Ascending aorta (tissue), 2 donors: ENCODE measurements at regions not wholly inside any gene's neighbourhood (a gene's known extent, or its start where the extent isn't known, plus 50 kb on each side); places are given as distances from the start of the nearest gene placed in this dataset.

Experiments
- DNase-seq, 2 donors: peaks; one replicate each; pipeline ENCODE4 v3.0.0-alpha.2; 2019; ENCODE audit warnings: low spot score in 2 of 2
- H3K27ac ChIP-seq, 2 donors: fragments of 200-600 bp; sonication (generic); one replicate each; pipeline ENCODE4 v1.5.1; 2016 to 2017; ENCODE audit warnings: mild to moderate bottlenecking in 1 of 2
- H3K27me3 ChIP-seq: fragments of 200-600 bp; sonication (generic); one replicate; pipeline ENCODE4 v1.5.1; 2017
- H3K36me3 ChIP-seq, 2 donors: fragments of 200-600 bp; sonication (generic); one replicate each; pipeline ENCODE4 v1.5.1; 2016
- H3K4me1 ChIP-seq, 2 donors: fragments of 200-600 bp; sonication (generic); one replicate each; pipeline ENCODE4 v1.5.1; 2016 to 2017; ENCODE audit warnings: mild to moderate bottlenecking in 1 of 2
- H3K4me3 ChIP-seq, 2 donors: fragments of 200-600 bp; sonication (generic); one replicate each; pipeline ENCODE4 v1.5.1; 2016 to 2017; ENCODE audit warnings: mild to moderate bottlenecking in 1 of 2
- H3K9me3 ChIP-seq, 2 donors: fragments of 200-600 bp; sonication (generic); one replicate each; pipeline ENCODE4 v1.5.1; 2016
- intact Hi-C: fragments of 100-400 bp; cut with DNase I; formaldehyde crosslinking; loops from one replicate; pipeline ENCODE4 v1.15.1; 2023
- TF ChIP-seq, protein P1 (sequence below), 3 experiments: fragments of 200-600 bp in 2 of 3; fragments of 450-650 bp in 1 of 3; sonication (generic) in 2 of 3; IDR thresholded peaks; one replicate each; pipeline ENCODE4 v1.5.1; 2016 to 2019; ENCODE audit warnings: antibody characterized with exemption in 3 of 3, mild to moderate bottlenecking in 1 of 3, moderate library complexity in 1 of 3

DNA sequence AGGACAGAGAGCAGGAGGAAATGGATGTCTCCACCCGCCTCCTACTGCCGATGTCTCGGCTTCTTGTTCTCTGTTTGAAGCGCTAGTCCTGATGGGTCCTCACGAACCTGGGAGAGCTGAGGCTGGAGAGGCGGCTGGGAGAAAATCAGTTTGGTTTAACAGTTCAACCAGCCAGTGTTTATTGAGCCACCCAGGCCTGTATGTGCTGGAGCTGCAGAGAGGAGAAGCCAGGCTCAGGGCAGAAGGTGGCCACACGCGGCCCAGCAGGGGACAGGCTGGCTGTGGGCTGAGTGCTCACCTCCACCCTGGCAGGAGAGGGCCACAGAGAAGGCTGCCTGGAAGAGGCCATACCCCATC, 202.1 kb downstream of the CYP26B1 start:
- DNase-seq: no peak
- Histone ChIP-seq H3K27ac (no peak overlapping the region), H3K9me3 (no peaks in the 10 kb centered on the region), H3K4me3 (no peak overlapping the region), H3K36me3 (no peaks in the 10 kb centered on the region), H3K4me1 (peaks cover 0 to 11% of the 10 kb centered on the region in 2 donors), H3K27me3 (no peaks in the 10 kb centered on the region)
- TF ChIP-seq, protein P1, sequence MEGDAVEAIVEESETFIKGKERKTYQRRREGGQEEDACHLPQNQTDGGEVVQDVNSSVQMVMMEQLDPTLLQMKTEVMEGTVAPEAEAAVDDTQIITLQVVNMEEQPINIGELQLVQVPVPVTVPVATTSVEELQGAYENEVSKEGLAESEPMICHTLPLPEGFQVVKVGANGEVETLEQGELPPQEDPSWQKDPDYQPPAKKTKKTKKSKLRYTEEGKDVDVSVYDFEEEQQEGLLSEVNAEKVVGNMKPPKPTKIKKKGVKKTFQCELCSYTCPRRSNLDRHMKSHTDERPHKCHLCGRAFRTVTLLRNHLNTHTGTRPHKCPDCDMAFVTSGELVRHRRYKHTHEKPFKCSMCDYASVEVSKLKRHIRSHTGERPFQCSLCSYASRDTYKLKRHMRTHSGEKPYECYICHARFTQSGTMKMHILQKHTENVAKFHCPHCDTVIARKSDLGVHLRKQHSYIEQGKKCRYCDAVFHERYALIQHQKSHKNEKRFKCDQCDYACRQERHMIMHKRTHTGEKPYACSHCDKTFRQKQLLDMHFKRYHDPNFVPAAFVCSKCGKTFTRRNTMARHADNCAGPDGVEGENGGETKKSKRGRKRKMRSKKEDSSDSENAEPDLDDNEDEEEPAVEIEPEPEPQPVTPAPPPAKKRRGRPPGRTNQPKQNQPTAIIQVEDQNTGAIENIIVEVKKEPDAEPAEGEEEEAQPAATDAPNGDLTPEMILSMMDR (IDR thresholded peaks at IDR 0.05): no peak
- intact Hi-C loops: no loop called here

DNA sequence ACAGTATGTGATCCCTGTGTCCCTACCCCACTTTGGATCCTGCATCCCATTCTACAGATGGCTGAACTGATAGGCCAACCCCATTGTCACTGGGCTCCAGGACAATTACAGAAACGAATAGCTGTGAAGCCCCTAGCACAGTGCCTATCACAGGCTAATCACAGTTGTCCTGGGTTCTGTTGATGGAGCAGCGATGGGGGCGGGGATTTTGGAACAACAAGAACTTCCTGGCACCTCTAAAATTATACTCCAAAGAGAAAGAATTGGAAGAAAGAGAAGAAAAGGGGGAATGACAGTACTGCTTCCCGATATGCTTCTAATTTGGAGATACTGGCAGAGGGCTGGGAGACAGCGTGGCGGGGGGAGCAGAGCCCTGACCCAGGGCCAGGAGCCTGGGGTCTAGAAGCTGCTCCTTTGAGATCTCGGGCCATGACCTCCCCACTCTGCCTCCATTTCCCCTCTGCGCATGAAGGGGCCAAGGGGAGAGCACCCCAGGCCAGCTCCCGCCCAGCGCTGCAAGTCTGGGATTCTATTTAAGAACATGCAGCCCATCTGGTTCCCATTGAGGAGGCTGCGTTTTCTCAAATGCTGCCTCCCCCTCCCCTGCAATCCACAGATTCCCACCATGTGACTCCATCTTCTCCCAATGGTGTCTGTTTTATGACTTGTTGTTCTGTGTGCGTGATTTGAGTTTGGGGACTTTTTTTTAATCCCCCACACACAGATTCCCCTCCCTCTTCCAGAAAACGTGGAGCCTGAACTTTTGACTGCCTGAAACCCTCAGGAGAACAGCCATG, 202.7 kb downstream of the CYP26B1 start:
- Histone ChIP-seq H3K36me3 (no peaks in the 10 kb centered on the region), H3K27ac (no peak overlapping the region), H3K27me3 (no peaks in the 10 kb centered on the region), H3K9me3 (no peaks in the 10 kb centered on the region), H3K4me3 (no peak overlapping the region), H3K4me1 (peaks cover 4 to 17% of the 10 kb centered on the region in 2 donors)
- intact Hi-C loops: no loop called here
- TF ChIP-seq, protein P1 (IDR thresholded peaks at IDR 0.05): no peak
- DNase-seq: no peak

DNA sequence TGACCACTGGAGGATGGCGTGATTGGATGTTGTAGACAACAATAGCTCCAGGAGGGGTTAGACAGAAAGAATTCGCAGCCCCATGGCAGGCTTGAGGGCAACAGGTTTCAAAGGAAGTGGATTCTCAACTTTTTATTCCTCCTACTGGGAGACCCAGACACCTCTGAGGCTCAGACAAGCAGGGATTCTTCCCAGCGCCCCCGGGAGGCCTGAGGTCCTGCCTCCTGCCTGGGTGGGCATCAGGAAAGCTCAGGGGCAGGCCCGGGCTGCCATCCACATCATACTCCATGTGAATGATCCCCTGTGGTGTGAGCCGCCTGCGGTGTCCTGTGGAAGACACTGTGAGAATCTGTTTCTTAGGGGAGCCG, 203.5 kb downstream of the CYP26B1 start:
- Histone ChIP-seq H3K4me3 (no peak overlapping the region), H3K9me3 (no peaks in the 10 kb centered on the region), H3K4me1 (peaks cover 9 to 23% of the 10 kb centered on the region in 2 donors), H3K27me3 (no peaks in the 10 kb centered on the region), H3K27ac (no peak overlapping the region), H3K36me3 (no peaks in the 10 kb centered on the region)
- intact Hi-C loops: no loop called here
- TF ChIP-seq, protein P1 (IDR thresholded peaks at IDR 0.05): no peak
- no peak for DNase-seq

DNA sequence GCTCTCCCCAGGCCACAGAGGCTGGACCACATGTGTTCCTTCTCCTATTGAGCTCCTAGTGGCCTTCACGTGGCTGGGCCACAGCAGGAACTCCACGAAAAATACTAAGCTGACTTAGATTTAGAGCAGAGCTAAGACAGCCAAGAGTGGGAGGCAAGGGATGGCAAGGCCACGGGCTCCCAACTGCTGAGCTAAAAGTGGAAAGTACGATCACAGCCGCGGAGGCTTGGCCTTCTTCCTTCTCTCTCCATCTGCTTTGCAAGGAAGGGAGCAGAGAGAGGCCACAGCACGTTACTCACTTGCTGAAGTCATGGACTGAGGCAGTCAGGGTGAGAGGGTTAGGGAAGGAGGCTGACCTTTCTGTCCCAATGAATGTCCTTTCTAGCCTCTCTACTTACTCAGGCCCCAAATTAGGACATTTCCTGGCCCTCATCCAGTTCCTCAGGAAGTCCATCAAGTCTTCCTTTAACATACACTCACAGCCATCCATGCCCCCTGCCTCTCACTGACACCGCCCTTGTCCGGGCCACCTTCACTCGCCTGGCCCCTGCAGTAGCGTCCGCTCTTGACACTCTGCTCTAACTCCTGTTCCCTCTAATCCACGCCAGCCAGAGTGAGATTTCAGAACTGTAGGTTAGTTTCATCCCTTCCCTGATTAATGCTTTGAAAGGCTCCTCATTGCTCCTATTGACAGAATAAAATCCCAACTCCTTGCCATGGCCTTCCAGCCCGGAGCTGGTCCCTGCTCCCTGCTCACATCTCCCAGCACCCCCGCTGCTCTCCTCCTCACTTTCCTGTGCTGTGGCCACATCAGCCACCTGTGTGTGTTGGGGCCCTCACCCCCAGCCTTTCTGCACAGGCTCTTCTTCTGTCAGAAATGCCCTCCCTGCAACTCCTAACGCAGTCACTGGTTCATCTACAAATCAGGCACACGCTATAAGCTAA, 204.2 kb downstream of the CYP26B1 start:
- Histone ChIP-seq H3K4me3 (no peak overlapping the region), H3K36me3 (no peaks in the 10 kb centered on the region), H3K27me3 (no peaks in the 10 kb centered on the region), H3K4me1 (peaks cover 9 to 23% of the 10 kb centered on the region in 2 donors), H3K27ac (peak overlapping the region in 1 of 2 donors; percentile 56), H3K9me3 (no peaks in the 10 kb centered on the region)
- intact Hi-C loops: no loop called here
- peak in 1 of 2 donors; percentile 59 for DNase-seq
- TF ChIP-seq, protein P1 (IDR thresholded peaks at IDR 0.05): no peak

DNA sequence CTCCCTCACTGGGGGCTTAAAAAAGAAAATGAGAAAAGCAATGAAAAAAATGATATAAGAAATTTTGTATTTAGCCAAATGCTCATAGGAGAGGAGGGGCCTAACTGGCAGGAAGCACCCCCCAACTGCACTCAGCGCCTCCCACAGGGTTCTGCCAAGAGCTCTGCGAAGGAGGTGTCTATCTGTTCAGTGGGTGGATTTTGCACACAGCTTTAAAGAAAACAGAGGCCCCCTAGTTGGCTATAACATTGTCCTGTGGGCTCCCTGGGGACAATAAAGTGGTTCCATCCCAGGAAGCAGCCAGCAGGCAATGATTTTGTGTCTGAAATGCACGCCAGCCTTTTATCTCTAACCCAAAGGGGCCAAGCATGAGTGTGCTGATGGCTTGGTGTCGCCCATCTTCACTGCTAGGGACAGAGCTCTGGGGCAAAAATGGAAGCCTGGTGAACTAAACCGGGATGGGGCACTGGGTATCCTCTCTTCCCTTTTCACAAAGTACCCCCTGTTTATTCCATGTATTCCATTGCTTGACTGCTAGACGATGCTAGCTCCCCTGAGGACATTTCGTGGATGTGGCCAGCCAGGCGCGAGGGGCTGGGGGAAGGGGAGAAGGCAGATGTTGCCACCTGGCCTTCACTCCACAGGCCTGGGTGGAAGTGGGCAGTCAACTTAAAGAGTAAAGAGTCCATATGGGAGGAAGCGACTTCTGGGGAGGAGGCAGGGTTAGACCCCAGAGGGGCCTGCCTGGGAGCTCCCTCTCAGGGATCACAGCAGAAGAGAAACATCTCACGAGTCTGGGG, 205.7 kb downstream of the CYP26B1 start:
- DNase-seq: peak in 1 of 2 donors; percentile 47

More for the DNA sequence above, 205.7 kb downstream of the CYP26B1 start:
- Histone ChIP-seq H3K4me1 (peaks cover 9 to 23% of the 10 kb centered on the region in 2 donors), H3K27ac (no peak overlapping the region), H3K27me3 (no peaks in the 10 kb centered on the region), H3K4me3 (no peak overlapping the region), H3K9me3 (no peaks in the 10 kb centered on the region), H3K36me3 (no peaks in the 10 kb centered on the region)
- TF ChIP-seq, protein P1 (IDR thresholded peaks at IDR 0.05): no peak
- intact Hi-C loops: no loop called here
